Activated CD4-positive, alpha-beta T cell treated with anti-CD3 and anti-CD28 coated beads for 36 hours (primary cell): ENCODE measurements at regions not wholly inside any gene's neighbourhood (a gene's known extent, or its start where the extent isn't known, plus 50 kb on each side); places are given as distances from the start of the nearest gene placed in this dataset.
"Not testable (repeated sequence)": the region's sequence is repeated elsewhere in the genome, so short reads cannot be mapped to it uniquely, and the experiment has no call there.

Experiments
- ATAC-seq: fragments of 200-7000 bp; cut with Tn5 transposase; one replicate; pipeline ENCODE4 v1.10.0; 2021; ENCODE audit warnings: mild to moderate bottlenecking, moderate library complexity
- CTCF ChIA-PET: fragments of 350-600 bp; sonication (Branson Sonifier 250); formaldehyde crosslinking; loops from one replicate; lab custom pipeline; 2021; ENCODE audit warnings: antibody characterized with exemption; lab: Charles Lee
- POLR2A ChIA-PET: fragments of 350-600 bp; sonication (Branson Sonifier 250); formaldehyde crosslinking; loops from one replicate; lab custom pipeline; 2021; ENCODE audit warnings: antibody characterized with exemption, inconsistent platforms; lab: Charles Lee
- DNase-seq: peaks from one replicate; pipeline ENCODE4 v3.0.0-alpha.2; 2020
- H3K27ac Mint-ChIP-seq: one replicate; pipeline ENCODE4 v1.8.0; 2021; ENCODE audit warnings: mixed read lengths
- H3K27me3 Mint-ChIP-seq: one replicate; pipeline ENCODE4 v1.8.0; 2021; ENCODE audit warnings: mixed read lengths
- H3K36me3 Mint-ChIP-seq: one replicate; pipeline ENCODE4 v1.8.0; 2021; ENCODE audit warnings: low read depth, mixed read lengths
- H3K4me1 Mint-ChIP-seq: one replicate; pipeline ENCODE4 v1.8.0; 2021; ENCODE audit warnings: mixed read lengths
- H3K4me3 Mint-ChIP-seq: one replicate; pipeline ENCODE4 v1.8.0; 2021; ENCODE audit warnings: mild to moderate bottlenecking, moderate library complexity, mixed read lengths
- H3K9me3 Mint-ChIP-seq: one replicate; pipeline ENCODE4 v1.8.0; 2021; ENCODE audit warnings: low read depth, mixed read lengths
- intact Hi-C, 2 experiments: fragments of 100-400 bp; cut with DNase I in 1 of 2; cut with micrococcal nuclease in 1 of 2; formaldehyde crosslinking; loops; one replicate each; pipeline versions ENCODE4 v1.14.2 to v1.15.1; 2022 to 2024; cut with DNase I, micrococcal nuclease

- POLR2A ChIA-PET: no interaction called here
- intact Hi-C loops: no loop called here
- no peaks in the 10 kb centered on the region for H3K27me3 Mint-ChIP-seq
- H3K4me3 Mint-ChIP-seq: no peak overlapping the region
- peaks cover 7% of the 10 kb centered on the region for H3K9me3 Mint-ChIP-seq
- no peak overlapping the region for H3K27ac Mint-ChIP-seq
- no peaks in the 10 kb centered on the region for H3K4me1 Mint-ChIP-seq
- DNase-seq (no peak), ATAC-seq (no peak)
- H3K36me3 Mint-ChIP-seq: no peaks in the 10 kb centered on the region
- CTCF ChIA-PET: no interaction called here
Observed at GRCh38 chr13:65339241-65339640, 1890.9 kb downstream of the PCDH9 start.

- Mint-ChIP-seq H3K27ac (no peak overlapping the region), H3K4me3 (no peak overlapping the region), H3K4me1 (no peaks in the 10 kb centered on the region), H3K9me3 (peaks cover 5% of the 10 kb centered on the region), H3K36me3 (no peaks in the 10 kb centered on the region), H3K27me3 (no peaks in the 10 kb centered on the region)
- ChIA-PET POLR2A (no interaction called here), CTCF (interaction anchor here (0.8 kb wide), 1 partner anchor 509 kb away, joined by 3 read pairs; no protein-coding TSS in a partner anchor)
- ATAC-seq: no peak
- intact Hi-C loops: no loop called here
- DNase-seq: no peak
Observed at GRCh38 chr13:65336916-65337315, 1893.2 kb downstream of the PCDH9 start.

- DNase-seq (no peak), ATAC-seq (no peak)
- peaks cover 4% of the 10 kb centered on the region for H3K9me3 Mint-ChIP-seq
- ChIA-PET CTCF (no interaction called here), POLR2A (no interaction called here)
- intact Hi-C loops: no loop called here
- H3K27me3 Mint-ChIP-seq: no peaks in the 10 kb centered on the region
- H3K4me1 Mint-ChIP-seq: no peaks in the 10 kb centered on the region
- no peaks in the 10 kb centered on the region for H3K36me3 Mint-ChIP-seq
- no peak overlapping the region for H3K4me3 Mint-ChIP-seq
- H3K27ac Mint-ChIP-seq: no peak overlapping the region
Observed at GRCh38 chr13:65336087-65336749, 1893.9 kb downstream of the PCDH9 start.

GRCh38 chr13:65330691-65331090 is 1899.4 kb downstream of the PCDH9 start:
- DNase-seq (no peak), ATAC-seq (no peak)
- no peaks in the 10 kb centered on the region for H3K27me3 Mint-ChIP-seq
- CTCF ChIA-PET: no interaction called here
- no peaks in the 10 kb centered on the region for H3K4me1 Mint-ChIP-seq
- H3K36me3 Mint-ChIP-seq: no peaks in the 10 kb centered on the region
- POLR2A ChIA-PET: no interaction called here
- intact Hi-C loops: no loop called here
- H3K27ac Mint-ChIP-seq: no peak overlapping the region
- peaks cover 5% of the 10 kb centered on the region for H3K9me3 Mint-ChIP-seq
- H3K4me3 Mint-ChIP-seq: no peak overlapping the region

DNA sequence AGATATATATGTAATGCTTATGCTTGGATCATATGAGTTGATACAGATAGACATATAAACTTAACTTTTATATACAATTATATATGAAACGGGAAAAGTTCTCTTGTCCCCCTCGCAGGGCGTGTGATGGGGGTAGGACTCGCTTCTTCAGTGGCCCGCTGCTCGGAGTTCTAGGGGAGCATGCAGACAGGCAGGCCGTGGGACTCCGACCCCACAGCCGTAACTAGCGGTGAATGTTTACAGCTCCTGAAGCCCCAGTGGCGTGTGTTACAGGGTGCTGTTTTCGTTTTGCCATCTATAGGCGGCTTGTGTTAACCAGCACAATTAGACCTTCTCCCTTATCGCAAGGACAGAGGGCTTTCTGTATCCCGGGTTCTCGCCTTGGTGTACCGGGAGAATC is 1899.8 kb downstream of the PCDH9 start:
- H3K4me1 Mint-ChIP-seq: no peaks in the 10 kb centered on the region
- ChIA-PET POLR2A (no interaction called here), CTCF (no interaction called here)
- no peak overlapping the region for H3K27ac Mint-ChIP-seq
- H3K27me3 Mint-ChIP-seq: no peaks in the 10 kb centered on the region
- no peak overlapping the region for H3K4me3 Mint-ChIP-seq
- no peak for DNase-seq
- peaks cover 7% of the 10 kb centered on the region for H3K9me3 Mint-ChIP-seq
- no peak for ATAC-seq
- intact Hi-C loops: no loop called here
- no peaks in the 10 kb centered on the region for H3K36me3 Mint-ChIP-seq

DNA sequence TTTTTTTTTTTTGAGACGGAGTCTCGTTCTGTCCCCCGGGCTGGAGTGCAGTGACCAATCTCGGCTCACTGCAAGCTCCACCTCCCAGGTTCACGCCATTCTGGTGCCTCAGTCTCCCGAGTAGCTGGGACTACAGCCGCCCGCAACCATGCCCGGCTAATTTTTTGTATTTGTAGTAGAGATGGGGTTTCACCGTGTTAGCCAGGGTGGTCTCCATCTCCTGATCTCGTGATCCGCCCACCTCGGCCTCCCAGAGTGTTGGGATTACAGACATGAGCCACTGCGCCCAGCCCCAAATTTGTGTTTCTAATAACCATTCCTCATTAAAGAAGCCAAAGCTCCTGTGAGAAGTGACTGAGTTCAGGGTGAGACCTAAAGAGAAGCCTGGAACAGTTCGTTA is 1906.9 kb downstream of the PCDH9 start:
- H3K27me3 Mint-ChIP-seq, ATAC-seq, H3K4me3 Mint-ChIP-seq, POLR2A ChIA-PET, H3K4me1 Mint-ChIP-seq, H3K9me3 Mint-ChIP-seq, H3K27ac Mint-ChIP-seq, CTCF ChIA-PET, intact Hi-C loops, DNase-seq, H3K36me3 Mint-ChIP-seq: not testable (repeated sequence)

DNA sequence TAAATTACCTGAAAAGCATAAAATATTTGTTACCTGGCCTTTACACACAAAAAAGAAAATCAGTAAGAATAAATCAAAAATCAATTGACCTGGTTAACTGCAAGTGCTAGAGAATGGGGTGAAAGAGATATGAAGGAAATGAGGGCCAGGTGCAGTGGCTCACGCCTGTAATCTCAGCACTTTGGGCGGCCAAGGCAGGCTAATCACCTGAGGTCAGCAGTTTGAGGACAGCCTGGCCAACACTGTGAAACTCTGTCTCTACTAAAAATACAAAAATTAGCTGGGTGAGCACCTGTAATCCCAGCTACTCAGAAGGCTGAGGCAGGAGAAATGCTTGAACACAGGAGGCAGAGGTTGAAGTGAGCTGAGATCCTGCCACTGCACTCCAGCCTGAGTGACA is 1908.7 kb downstream of the PCDH9 start:
- DNase-seq, H3K27me3 Mint-ChIP-seq, H3K27ac Mint-ChIP-seq, H3K36me3 Mint-ChIP-seq, POLR2A ChIA-PET, H3K4me3 Mint-ChIP-seq, ATAC-seq, H3K4me1 Mint-ChIP-seq, CTCF ChIA-PET, intact Hi-C loops, H3K9me3 Mint-ChIP-seq: not testable (repeated sequence)

- Mint-ChIP-seq H3K9me3 (peaks cover 7% of the 10 kb centered on the region), H3K27ac (no peak overlapping the region), H3K36me3 (no peaks in the 10 kb centered on the region), H3K4me1 (no peaks in the 10 kb centered on the region), H3K4me3 (no peak overlapping the region), H3K27me3 (no peaks in the 10 kb centered on the region)
- intact Hi-C loops: no loop called here
- POLR2A ChIA-PET: no interaction called here
- ATAC-seq (no peak), DNase-seq (no peak)
- CTCF ChIA-PET: no interaction called here
Observed at GRCh38 chr13:65314008-65314407, 1916.1 kb downstream of the PCDH9 start.

GRCh38 chr13:65310663-65311328 is 1919.3 kb downstream of the PCDH9 start:
- intact Hi-C loops: no loop called here
- ATAC-seq (no peak), DNase-seq (no peak)
- H3K36me3 Mint-ChIP-seq: no peaks in the 10 kb centered on the region
- ChIA-PET CTCF (no interaction called here), POLR2A (no interaction called here)
- no peak overlapping the region for H3K27ac Mint-ChIP-seq
- H3K4me3 Mint-ChIP-seq: no peak overlapping the region
- no peaks in the 10 kb centered on the region for H3K27me3 Mint-ChIP-seq
- no peaks in the 10 kb centered on the region for H3K4me1 Mint-ChIP-seq
- H3K9me3 Mint-ChIP-seq: peaks cover 9% of the 10 kb centered on the region

- DNase-seq (no peak), ATAC-seq (no peak)
- ChIA-PET POLR2A (no interaction called here), CTCF (no interaction called here)
- no peaks in the 10 kb centered on the region for H3K4me1 Mint-ChIP-seq
- peaks cover 8% of the 10 kb centered on the region for H3K9me3 Mint-ChIP-seq
- no peak overlapping the region for H3K27ac Mint-ChIP-seq
- no peaks in the 10 kb centered on the region for H3K36me3 Mint-ChIP-seq
- intact Hi-C loops: no loop called here
- no peak overlapping the region for H3K4me3 Mint-ChIP-seq
- H3K27me3 Mint-ChIP-seq: no peaks in the 10 kb centered on the region
Observed at GRCh38 chr13:65309906-65310305, 1920.2 kb downstream of the PCDH9 start.

DNA sequence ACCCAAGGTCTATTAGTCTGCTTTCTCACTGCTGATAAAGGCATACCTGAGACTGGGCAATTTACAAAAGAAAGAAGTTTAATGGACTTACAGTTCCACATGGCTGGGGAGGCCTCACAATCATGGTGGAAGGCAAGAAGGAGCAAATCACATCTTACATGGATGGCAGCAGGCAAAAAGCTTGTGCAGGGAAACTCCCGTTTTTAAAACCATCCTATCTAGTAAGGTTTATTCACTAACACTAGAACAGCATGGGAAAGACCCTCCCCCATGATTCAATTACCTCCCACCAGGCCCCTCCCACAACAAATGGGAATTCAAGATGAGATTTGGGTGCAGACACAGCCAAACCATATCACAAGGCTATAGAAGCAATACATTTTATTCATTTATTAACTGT is 1921.4 kb downstream of the PCDH9 start:
- CTCF ChIA-PET, ATAC-seq, H3K4me1 Mint-ChIP-seq, H3K27ac Mint-ChIP-seq, H3K4me3 Mint-ChIP-seq, POLR2A ChIA-PET, H3K27me3 Mint-ChIP-seq, DNase-seq, H3K36me3 Mint-ChIP-seq, H3K9me3 Mint-ChIP-seq, intact Hi-C loops: not testable (repeated sequence)

GRCh38 chr13:65307056-65307455 is 1923.1 kb downstream of the PCDH9 start:
- Mint-ChIP-seq H3K4me3 (no peak overlapping the region), H3K4me1 (no peaks in the 10 kb centered on the region), H3K27me3 (no peaks in the 10 kb centered on the region), H3K36me3 (no peaks in the 10 kb centered on the region), H3K9me3 (peaks cover 1% of the 10 kb centered on the region), H3K27ac (no peak overlapping the region)
- ChIA-PET CTCF (no interaction called here), POLR2A (no interaction called here)
- ATAC-seq (no peak), DNase-seq (no peak)
- intact Hi-C loops: no loop called here
